H9 (cell line): ENCODE measurements at regions not wholly inside any gene's neighbourhood (a gene's known extent, or its start where the extent isn't known, plus 50 kb on each side); places are given as distances from the start of the nearest gene placed in this dataset.

Experiments
- DNase-seq: peaks from one replicate; pipeline ENCODE4 v3.0.0-alpha.2; 2017
- H2AFZ ChIP-seq: one replicate; pipeline ENCODE4 v1.6.1; 2013; ENCODE audit warnings: mild to moderate bottlenecking, low read length, control low read depth, moderate library complexity
- H2AK5ac ChIP-seq: 2 replicates; pipeline ENCODE4 v1.6.1; 2013; ENCODE audit warnings: low read length, control low read depth, mixed read lengths; ENCODE audit not compliant: insufficient read length
- H2BK120ac ChIP-seq: one replicate; pipeline ENCODE4 v1.6.1; 2013; ENCODE audit warnings: low read depth, mild to moderate bottlenecking, low read length, control low read depth, inconsistent platforms; ENCODE audit not compliant: poor library complexity, severe bottlenecking
- H2BK12ac ChIP-seq: 2 replicates; pipeline ENCODE4 v1.6.1; 2013; ENCODE audit warnings: low read length, control low read depth, mixed read lengths, low read depth; ENCODE audit not compliant: insufficient read length
- H2BK15ac ChIP-seq: 2 replicates; pipeline ENCODE4 v1.6.1; 2013; ENCODE audit warnings: low read depth, low read length, control low read depth
- H2BK20ac ChIP-seq: one replicate; pipeline ENCODE4 v1.6.1; 2013; ENCODE audit warnings: low read depth, mild to moderate bottlenecking, low read length, control low read depth, inconsistent platforms; ENCODE audit not compliant: poor library complexity, severe bottlenecking
- H2BK5ac ChIP-seq: 2 replicates; pipeline ENCODE4 v1.6.1; 2013; ENCODE audit warnings: low read length, control low read depth, mixed read lengths; ENCODE audit not compliant: insufficient read length
- H3K14ac ChIP-seq: 2 replicates; pipeline ENCODE4 v1.6.1; 2013; ENCODE audit warnings: low read length, control low read depth; ENCODE audit not compliant: insufficient read depth
- H3K18ac ChIP-seq: 2 replicates; pipeline ENCODE4 v1.6.1; 2013; ENCODE audit warnings: low read depth, mild to moderate bottlenecking, mixed read lengths, low read length, control low read depth; ENCODE audit not compliant: insufficient read length
- H3K23ac ChIP-seq: 2 replicates; pipeline ENCODE4 v1.6.1; 2013; ENCODE audit warnings: low read length, control low read depth, mixed read lengths, low read depth; ENCODE audit not compliant: insufficient read length
- H3K23me2 ChIP-seq: 2 replicates; pipeline ENCODE4 v1.6.1; 2013; ENCODE audit warnings: low read depth, mild to moderate bottlenecking, mixed read lengths, low read length, control low read depth; ENCODE audit not compliant: insufficient read length, poor library complexity, severe bottlenecking
- H3K27ac ChIP-seq: 2 replicates; pipeline ENCODE4 v1.5.1; 2013; ENCODE audit warnings: low read length, control low read depth, mixed read lengths, low read depth; ENCODE audit not compliant: insufficient read length
- H3K27me3 ChIP-seq: 2 replicates; pipeline ENCODE4 v1.6.1; 2013; ENCODE audit warnings: low read length, control low read depth, inconsistent platforms; ENCODE audit not compliant: insufficient read depth
- H3K4ac ChIP-seq: 2 replicates; pipeline ENCODE4 v1.6.1; 2013; ENCODE audit warnings: low read depth, mild to moderate bottlenecking, control low read depth, inconsistent platforms, low read length, moderate library complexity
- H3K4me1 ChIP-seq: 2 replicates; pipeline ENCODE4 v1.6.1; 2013; ENCODE audit warnings: low read length, control low read depth, inconsistent platforms; ENCODE audit not compliant: insufficient read depth
- H3K4me2 ChIP-seq: 2 replicates; pipeline ENCODE4 v1.6.1; 2013; ENCODE audit warnings: low read length, control low read depth, mixed read lengths; ENCODE audit not compliant: insufficient read length, insufficient read depth
- H3K56ac ChIP-seq: 2 replicates; pipeline ENCODE4 v1.6.1; 2013; ENCODE audit warnings: low read depth, mild to moderate bottlenecking, mixed read lengths, low read length, control low read depth; ENCODE audit not compliant: insufficient read length
- H3K79me1 ChIP-seq: 2 replicates; pipeline ENCODE4 v1.6.1; 2013; ENCODE audit warnings: low read depth, mild to moderate bottlenecking, moderate library complexity, low read length, control low read depth, inconsistent platforms; ENCODE audit not compliant: insufficient read depth, poor library complexity, severe bottlenecking
- H3K79me2 ChIP-seq: 2 replicates; pipeline ENCODE4 v1.6.1; 2013; ENCODE audit warnings: low read length, control low read depth, inconsistent platforms; ENCODE audit not compliant: insufficient read depth
- H3K9ac ChIP-seq: 2 replicates; pipeline ENCODE4 v1.6.1; 2013; ENCODE audit warnings: low read length, control low read depth, mixed read lengths; ENCODE audit not compliant: insufficient read length; ENCODE audit errors: extremely low read depth
- H3K9me3 ChIP-seq: one replicate; pipeline ENCODE4 v1.6.1; 2013; ENCODE audit warnings: low read depth, low read length, inconsistent platforms; ENCODE audit not compliant: control insufficient read depth
- H3T11ph ChIP-seq: one replicate; pipeline ENCODE4 v1.6.1; 2013; ENCODE audit warnings: mild to moderate bottlenecking, low read length, control low read depth, inconsistent platforms
- H4K20me1 ChIP-seq: one replicate; pipeline ENCODE4 v1.6.1; 2013; ENCODE audit not compliant: control insufficient read depth, insufficient read length, insufficient read depth
- H4K5ac ChIP-seq: 2 replicates; pipeline ENCODE4 v1.6.1; 2013; ENCODE audit warnings: low read depth, mild to moderate bottlenecking, mixed read lengths, low read length, control low read depth; ENCODE audit not compliant: insufficient read length
- H4K8ac ChIP-seq: replicated peaks from 2 replicates; pipeline ENCODE4 v1.6.1; 2013; ENCODE audit warnings: low read length, control low read depth, mixed read lengths, low read depth; ENCODE audit not compliant: insufficient read length
- H4K91ac ChIP-seq: 2 replicates; pipeline ENCODE4 v1.6.1; 2013; ENCODE audit warnings: low read depth, mild to moderate bottlenecking, moderate library complexity, mixed read lengths, low read length, control low read depth; ENCODE audit not compliant: insufficient read length
- H3K27ac Mint-ChIP-seq, 3 experiments: 2 replicates in 2 of 3; 3 replicates in 1 of 3; pipeline ENCODE4 v1.8.0; 2020 to 2021; ENCODE audit warnings: mixed read lengths in 3 of 3, mild to moderate bottlenecking in 1 of 3, moderate library complexity in 1 of 3
- H3K27me3 Mint-ChIP-seq: 2 replicates; pipeline ENCODE4 v1.8.0; 2021; ENCODE audit warnings: low read depth, mild to moderate bottlenecking, moderate library complexity, mixed read lengths
- H3K36me3 Mint-ChIP-seq, 3 experiments: 2 replicates in 2 of 3; 3 replicates in 1 of 3; pipeline ENCODE4 v1.8.0; 2020 to 2021; ENCODE audit warnings: low read depth in 3 of 3, mixed read lengths in 3 of 3; ENCODE audit not compliant: insufficient read depth in 1 of 3
- H3K4me1 Mint-ChIP-seq, 2 experiments: 2 replicates each; pipeline ENCODE4 v1.8.0; 2020; ENCODE audit warnings: mixed read lengths in 2 of 2
- H3K4me3 Mint-ChIP-seq, 2 experiments: 2 replicates in 1 of 2; 3 replicates in 1 of 2; pipeline ENCODE4 v1.8.0; 2020 to 2021; ENCODE audit warnings: mild to moderate bottlenecking in 2 of 2, mixed read lengths in 2 of 2, moderate library complexity in 1 of 2
- H3K9me3 Mint-ChIP-seq, 2 experiments: 2 replicates in 1 of 2; 3 replicates in 1 of 2; pipeline ENCODE4 v1.8.0; 2020; ENCODE audit warnings: mild to moderate bottlenecking in 2 of 2, mixed read lengths in 2 of 2, moderate library complexity in 1 of 2
- WGBS: extraction: QIAGEN DNeasy Blood & Tissue Kit; methylation state at CpG from one replicate; pipeline ENCODE4 v1.1.7; 2013; ENCODE audit warnings: missing lambda C conversion rate, low lambda C conversion rate, mixed read lengths; ENCODE audit not compliant: insufficient read length; ENCODE audit errors: extremely low coverage; 5-methylcytosine and 5-hydroxymethylcytosine counted together
- TF ChIP-seq, protein P1 (sequence below): fragments of 200-600 bp; sonication (generic); conservative IDR thresholded peaks from 3 replicates; pipeline ENCODE4 v1.8.0; 2021; ENCODE audit warnings: antibody characterized with exemption, mild to moderate bottlenecking

DNA sequence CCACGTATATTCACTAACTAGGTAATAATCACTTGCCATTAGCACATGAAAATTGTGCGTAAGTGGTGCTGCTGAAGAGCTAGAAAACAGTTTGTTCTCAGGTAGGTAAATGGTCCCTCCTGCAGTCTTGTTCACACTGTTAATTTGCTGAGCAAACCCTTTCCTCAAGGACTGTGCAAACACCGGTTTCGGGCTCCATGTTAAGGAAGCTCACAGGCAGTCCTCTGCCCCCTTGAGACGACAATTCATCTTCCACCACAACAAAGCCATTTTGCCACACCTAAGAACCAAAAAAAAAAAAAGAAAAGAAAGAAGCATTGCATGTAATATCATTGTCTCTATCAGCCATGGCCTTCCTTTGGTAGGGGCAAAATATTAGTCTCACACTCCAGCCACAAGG, 193.9 kb downstream of the BCL11A start:
- Histone ChIP-seq H2BK15ac (no peak overlapping the region), H2AFZ (no peak overlapping the region), H3K9me3 (no peaks in the 10 kb centered on the region), H4K5ac (no peak overlapping the region), H2BK120ac (no peak overlapping the region), H3K79me2 (no peaks in the 10 kb centered on the region), H3K56ac (no peak overlapping the region), H3K27me3 (no peaks in the 10 kb centered on the region), H2BK5ac (no peak overlapping the region), H4K91ac (no peak overlapping the region), H4K20me1 (no peaks in the 10 kb centered on the region), H3K23me2 (no peaks in the 10 kb centered on the region), H2BK20ac (no peak overlapping the region), H3K4ac (no peak overlapping the region), H3K18ac (no peak overlapping the region), H3K4me2 (no peak overlapping the region), H3K4me1 (no peaks in the 10 kb centered on the region; the same call in 1 of the 2 replicates), H3K27ac (no peak overlapping the region), H2BK12ac (no peak overlapping the region), H2AK5ac (no peak overlapping the region), H3K23ac (no peak overlapping the region), H3K9ac (no peak overlapping the region), H3T11ph (no peak overlapping the region), H3K79me1 (no peaks in the 10 kb centered on the region), H3K14ac (no peak overlapping the region), H4K8ac (no peak overlapping the region)
- Mint-ChIP-seq H3K4me1 (peaks cover under 1 to 8% of the 10 kb centered on the region in 2 experiments; a peak in 3 of 4 replicates), H3K27me3 (no peaks in the 10 kb centered on the region; the same call in 1 of the 2 replicates), H3K9me3 (no peaks in the 10 kb centered on the region; a peak in 1 of 5 replicates), H3K4me3 (no peak overlapping the region), H3K36me3 (no peaks in the 10 kb centered on the region), H3K27ac (no peak overlapping the region)
- TF ChIP-seq, protein P1, sequence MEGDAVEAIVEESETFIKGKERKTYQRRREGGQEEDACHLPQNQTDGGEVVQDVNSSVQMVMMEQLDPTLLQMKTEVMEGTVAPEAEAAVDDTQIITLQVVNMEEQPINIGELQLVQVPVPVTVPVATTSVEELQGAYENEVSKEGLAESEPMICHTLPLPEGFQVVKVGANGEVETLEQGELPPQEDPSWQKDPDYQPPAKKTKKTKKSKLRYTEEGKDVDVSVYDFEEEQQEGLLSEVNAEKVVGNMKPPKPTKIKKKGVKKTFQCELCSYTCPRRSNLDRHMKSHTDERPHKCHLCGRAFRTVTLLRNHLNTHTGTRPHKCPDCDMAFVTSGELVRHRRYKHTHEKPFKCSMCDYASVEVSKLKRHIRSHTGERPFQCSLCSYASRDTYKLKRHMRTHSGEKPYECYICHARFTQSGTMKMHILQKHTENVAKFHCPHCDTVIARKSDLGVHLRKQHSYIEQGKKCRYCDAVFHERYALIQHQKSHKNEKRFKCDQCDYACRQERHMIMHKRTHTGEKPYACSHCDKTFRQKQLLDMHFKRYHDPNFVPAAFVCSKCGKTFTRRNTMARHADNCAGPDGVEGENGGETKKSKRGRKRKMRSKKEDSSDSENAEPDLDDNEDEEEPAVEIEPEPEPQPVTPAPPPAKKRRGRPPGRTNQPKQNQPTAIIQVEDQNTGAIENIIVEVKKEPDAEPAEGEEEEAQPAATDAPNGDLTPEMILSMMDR = no peak
- DNase-seq = no peak
- WGBS = no CpG with 5 or more reads among the region's 5 CpGs
